ENCODE measurements at regions not wholly inside any gene's neighbourhood (a gene's known extent, or its start where the extent isn't known, plus 50 kb on each side); places are given as distances from the start of the nearest gene placed in this dataset.

- no peak for TF ChIP-seq CTCF (IDR thresholded peaks at IDR 0.05; ENCODE audit: low read depth, low read length)
- no peak for DNase-seq (ENCODE audit: low read depth in 2 of 2)
Observed at GRCh38 chrX:94612140-94612539, 938.1 kb downstream of the FAM133A start.

DNA sequence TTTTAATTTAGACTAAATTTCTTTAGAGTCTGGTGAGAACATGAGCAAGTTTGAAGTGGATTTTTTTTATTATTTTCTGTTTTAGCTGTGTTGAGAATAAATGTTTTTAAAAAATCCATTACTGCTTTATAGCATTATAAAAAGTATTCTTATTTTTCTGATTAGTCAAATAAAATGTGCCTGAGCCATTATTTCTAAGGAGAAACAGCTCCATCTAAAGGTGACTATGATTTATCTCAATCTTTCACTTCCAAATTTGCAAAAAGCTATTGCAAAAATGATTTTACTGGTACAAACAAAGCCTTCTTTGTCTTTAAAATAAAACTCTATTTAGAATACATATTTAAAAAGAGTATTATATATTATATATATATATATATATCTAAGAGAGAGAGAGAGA lies 959.2 kb downstream of the FAM133A start:
- no peak overlapping the region for H3K4me3 ChIP-seq (replicated peaks in 1 of 2; ENCODE audit: low read depth in 2 of 2, low read length in 2 of 2)
- no peak for TF ChIP-seq CTCF (IDR thresholded peaks at IDR 0.05; ENCODE audit: low read depth, low read length)
- DNase-seq (ENCODE audit: low read depth in 2 of 2): no peak

More at GRCh38 chrX:94612140-94612539, 938.1 kb downstream of the FAM133A start:
- no peak overlapping the region for H3K4me3 ChIP-seq (replicated peaks in 1 of 2; ENCODE audit: low read depth in 2 of 2, low read length in 2 of 2)

DNA sequence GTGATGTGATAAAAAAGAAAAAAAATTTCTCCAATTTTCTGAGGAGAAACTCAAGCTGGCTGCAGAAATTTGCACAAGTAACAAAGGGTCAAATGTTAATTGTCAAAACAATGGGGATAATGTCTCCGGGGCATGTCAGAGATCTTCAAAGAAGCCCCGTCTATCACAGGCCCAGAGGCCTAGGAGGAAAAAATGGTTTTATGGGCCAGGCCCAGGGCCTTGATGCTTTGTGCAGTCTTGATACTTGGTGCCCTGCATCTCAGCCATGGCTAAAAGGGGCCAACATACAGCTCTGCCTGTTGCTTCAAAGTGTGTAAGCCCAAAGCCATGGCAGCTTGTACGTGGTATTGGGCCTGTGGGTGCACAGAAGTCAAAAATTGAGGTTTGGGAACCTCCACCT lies 961.0 kb downstream of the FAM133A start:
- H3K4me3 ChIP-seq (replicated peaks in 1 of 2; ENCODE audit: low read depth in 2 of 2, low read length in 2 of 2): no peak overlapping the region
- no peak for DNase-seq (ENCODE audit: low read depth in 2 of 2)
- TF ChIP-seq CTCF (IDR thresholded peaks at IDR 0.05; ENCODE audit: low read depth, low read length): no peak

DNA sequence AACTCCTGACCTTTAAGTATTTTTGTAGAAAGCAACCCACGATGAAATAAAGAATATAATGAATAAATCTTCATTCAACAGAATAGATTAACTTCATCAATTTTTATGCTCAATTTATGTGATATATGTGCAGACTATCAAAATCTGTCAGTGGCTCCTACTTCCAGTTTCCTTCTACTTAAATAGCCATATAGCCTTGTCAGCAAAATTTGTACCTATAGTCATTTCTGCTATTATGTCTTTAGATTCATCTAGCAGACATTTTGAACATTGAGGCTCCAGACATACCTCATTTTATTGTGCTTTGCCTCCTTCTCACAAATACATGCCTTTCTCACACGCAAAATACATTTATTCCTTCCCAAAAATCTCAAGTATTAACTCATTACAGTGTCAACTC lies 971.7 kb downstream of the FAM133A start:
- no peak overlapping the region for H3K4me3 ChIP-seq (replicated peaks in 1 of 2; ENCODE audit: low read depth in 2 of 2, low read length in 2 of 2)
- DNase-seq (ENCODE audit: low read depth in 2 of 2): no peak
- no peak for TF ChIP-seq CTCF (IDR thresholded peaks at IDR 0.05; ENCODE audit: low read depth, low read length)

DNA sequence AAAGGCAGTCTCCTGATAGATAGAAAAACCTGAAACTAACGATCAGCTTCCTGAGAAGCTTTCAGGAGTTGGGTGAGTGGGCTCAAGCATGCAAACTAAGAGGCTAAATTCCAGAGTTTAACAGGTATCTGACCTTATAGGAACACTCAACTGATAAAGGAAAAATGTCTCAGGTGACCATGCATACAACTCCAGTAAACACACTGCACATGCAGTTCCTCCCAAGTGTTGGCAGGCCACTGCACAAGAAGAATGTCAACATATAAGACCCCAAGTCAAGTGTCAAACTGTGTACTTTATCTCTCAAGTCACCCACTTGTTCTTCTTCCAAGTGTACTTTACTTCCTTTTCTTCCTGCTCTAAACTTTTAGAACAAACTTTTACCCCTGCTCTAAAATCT lies 981.2 kb downstream of the FAM133A start:
- TF ChIP-seq CTCF (IDR thresholded peaks at IDR 0.05; ENCODE audit: low read depth, low read length): no peak
- DNase-seq (ENCODE audit: low read depth in 2 of 2): no peak
- no peak overlapping the region for H3K4me3 ChIP-seq (replicated peaks in 1 of 2; ENCODE audit: low read depth in 2 of 2, low read length in 2 of 2)

GRCh38 chrX:94662689-94663088 lies 988.7 kb downstream of the FAM133A start:
- no peak for TF ChIP-seq CTCF (IDR thresholded peaks at IDR 0.05; ENCODE audit: low read depth, low read length)
- H3K4me3 ChIP-seq (replicated peaks in 1 of 2; ENCODE audit: low read depth in 2 of 2, low read length in 2 of 2): no peak overlapping the region
- DNase-seq (ENCODE audit: low read depth in 2 of 2): no peak

- TF ChIP-seq CTCF (IDR thresholded peaks at IDR 0.05; ENCODE audit: low read depth, low read length): no peak
- no peak for DNase-seq (ENCODE audit: low read depth in 2 of 2)
- no peak overlapping the region for H3K4me3 ChIP-seq (replicated peaks in 1 of 2; ENCODE audit: low read depth in 2 of 2, low read length in 2 of 2)
Observed at GRCh38 chrX:94676285-94676684, 1002.3 kb downstream of the FAM133A start.

Data from cardiac fibroblast (primary cell).